ENCODE measurements at regions not wholly inside any gene's neighbourhood (a gene's known extent, or its start where the extent isn't known, plus 50 kb on each side); places are given as distances from the start of the nearest gene placed in this dataset.

DNA sequence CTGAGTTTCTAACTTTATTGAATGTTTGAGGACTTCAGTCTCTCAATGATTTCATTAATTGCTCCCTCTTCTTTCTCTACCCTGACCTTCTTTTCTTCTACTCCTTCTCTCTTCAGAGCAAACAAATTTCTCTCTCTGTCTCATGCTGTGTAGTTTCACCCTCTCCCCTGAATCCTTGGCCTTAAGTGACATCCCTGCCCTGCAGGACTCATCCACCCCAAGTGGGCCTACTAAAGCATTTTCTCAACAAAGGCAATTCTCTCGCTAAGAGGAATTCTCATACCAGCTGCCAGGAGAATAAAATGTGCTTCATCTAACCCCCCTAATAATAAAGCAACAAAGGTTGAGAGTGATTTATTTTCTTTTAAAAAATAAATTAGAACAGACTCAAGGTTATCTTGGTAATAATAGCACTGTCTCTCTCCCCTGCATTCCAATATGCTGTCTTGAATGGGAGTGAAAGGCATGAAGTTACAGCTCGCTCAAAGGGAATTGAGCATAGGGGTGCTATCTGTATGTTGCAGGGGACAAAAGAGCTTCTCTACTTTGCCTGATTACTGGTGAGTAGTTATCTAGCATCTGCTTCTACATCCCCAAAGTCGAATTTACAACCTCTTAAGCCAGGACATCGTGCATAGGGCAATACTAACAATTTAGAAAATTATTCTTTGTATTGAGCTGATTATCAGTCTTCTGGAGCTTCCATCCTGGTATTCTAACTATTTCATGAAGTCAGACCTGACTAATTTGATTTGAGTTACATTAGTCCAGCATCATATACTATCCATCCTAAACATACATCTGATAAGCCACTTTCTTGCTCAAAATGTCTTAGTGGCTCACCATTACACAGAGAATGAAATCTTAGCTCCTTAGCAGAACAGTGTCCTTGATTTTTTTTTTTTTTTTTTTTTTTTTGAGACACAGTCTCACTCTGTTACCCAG lies 76.9 kb upstream of the DNAJC19 start:
- Histone ChIP-seq H3K27me3 (ENCODE audit: control insufficient read depth in 3 of 3, insufficient read depth in 3 of 3, low read length in 3 of 3) (no peaks in the 10 kb centered on the region), H3K27ac (ENCODE audit: low read depth in 1 of 3, low read length in 2 of 3) (no peak overlapping the region), H3K4me3 (ENCODE audit: low read depth in 1 of 3, low read length in 3 of 3) (no peak overlapping the region), H3K36me3 (ENCODE audit: control insufficient read depth in 3 of 3, insufficient read depth in 2 of 3, low read depth in 1 of 3, low read length in 3 of 3) (no peaks in the 10 kb centered on the region), H3K4me1 (ENCODE audit: control insufficient read depth in 3 of 3, insufficient read depth in 2 of 3, low read depth in 1 of 3, low read length in 2 of 3) (no peaks in the 10 kb centered on the region), H3K9me3 (ENCODE audit: control insufficient read depth in 2 of 2, insufficient read depth in 1 of 2, low read depth in 1 of 2, low read length in 1 of 2) (no peaks in the 10 kb centered on the region)
- FAIRE-seq: no peak
- 51 to 70% (median 61%) methylated on average over 4 of the region's 4 CpGs for WGBS, 3 donors
- no peak for DNase-seq

DNA sequence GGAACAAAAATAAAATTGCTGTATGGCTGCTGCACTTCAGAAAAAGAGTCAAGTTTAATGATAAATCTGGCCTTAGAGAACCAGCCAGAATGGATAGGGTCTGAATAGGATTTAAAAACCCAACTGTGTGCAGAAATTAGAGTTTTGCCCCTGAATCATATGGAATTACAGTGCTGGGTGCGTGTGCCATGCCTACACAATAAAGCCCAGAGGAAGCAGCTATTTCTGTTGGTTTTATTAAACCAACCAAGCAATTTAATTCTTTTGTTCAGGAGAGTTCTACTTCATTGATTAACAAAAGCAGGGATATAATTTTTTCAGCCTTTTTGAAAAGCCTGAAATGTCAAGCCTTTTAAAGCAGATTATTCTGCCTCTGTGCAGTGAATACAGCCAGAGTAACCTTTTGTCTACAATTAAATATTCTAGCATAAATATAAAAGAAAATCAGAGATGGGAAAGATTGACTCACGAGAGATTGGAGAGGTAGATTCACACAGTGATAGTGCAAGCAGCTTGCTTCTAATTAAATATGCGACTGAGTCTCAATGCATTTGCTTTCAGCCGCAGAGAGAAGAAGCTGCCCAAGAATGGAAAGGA lies 66.7 kb upstream of the DNAJC19 start:
- Histone ChIP-seq H3K27ac (ENCODE audit: low read depth in 1 of 3, low read length in 2 of 3) (no peak overlapping the region), H3K4me3 (ENCODE audit: low read depth in 1 of 3, low read length in 3 of 3) (no peak overlapping the region), H3K4me1 (ENCODE audit: control insufficient read depth in 3 of 3, insufficient read depth in 2 of 3, low read depth in 1 of 3, low read length in 2 of 3) (no peaks in the 10 kb centered on the region), H3K36me3 (ENCODE audit: control insufficient read depth in 3 of 3, insufficient read depth in 2 of 3, low read depth in 1 of 3, low read length in 3 of 3) (no peaks in the 10 kb centered on the region), H3K9me3 (ENCODE audit: control insufficient read depth in 2 of 2, insufficient read depth in 1 of 2, low read depth in 1 of 2, low read length in 1 of 2) (peaks cover 0 to 1% of the 10 kb centered on the region in 2 donors), H3K27me3 (ENCODE audit: control insufficient read depth in 3 of 3, insufficient read depth in 3 of 3, low read length in 3 of 3) (no peaks in the 10 kb centered on the region)
- FAIRE-seq (no peak), DNase-seq (no peak)
- WGBS, 3 donors: 68 to 73% (median 68%) methylated on average over 4 of the region's 4 CpGs

DNA sequence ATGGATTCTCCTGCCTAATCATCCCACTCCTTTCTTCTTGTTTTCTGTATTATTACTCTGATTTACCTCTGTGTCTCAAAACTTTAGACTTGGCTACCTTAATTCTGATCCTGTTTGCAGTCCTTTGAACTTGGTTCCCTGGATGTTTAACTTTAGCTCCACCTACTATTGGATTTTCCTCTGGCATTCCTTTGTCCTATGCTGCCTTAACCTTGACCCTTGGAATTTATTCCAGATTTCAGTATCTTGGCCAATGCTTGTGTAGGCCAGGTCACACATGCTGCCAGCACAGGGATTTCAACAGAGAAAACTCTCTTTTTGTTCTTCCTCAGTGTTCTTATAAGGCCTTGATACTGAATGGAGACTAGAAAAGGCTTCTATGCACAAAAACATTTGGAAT lies 65.0 kb upstream of the DNAJC19 start:
- Histone ChIP-seq H3K27me3 (ENCODE audit: control insufficient read depth in 3 of 3, insufficient read depth in 3 of 3, low read length in 3 of 3) (no peaks in the 10 kb centered on the region), H3K4me1 (ENCODE audit: control insufficient read depth in 3 of 3, insufficient read depth in 2 of 3, low read depth in 1 of 3, low read length in 2 of 3) (no peaks in the 10 kb centered on the region), H3K27ac (ENCODE audit: low read depth in 1 of 3, low read length in 2 of 3) (no peak overlapping the region), H3K9me3 (ENCODE audit: control insufficient read depth in 2 of 2, insufficient read depth in 1 of 2, low read depth in 1 of 2, low read length in 1 of 2) (peaks cover 0 to 1% of the 10 kb centered on the region in 2 donors), H3K36me3 (ENCODE audit: control insufficient read depth in 3 of 3, insufficient read depth in 2 of 3, low read depth in 1 of 3, low read length in 3 of 3) (no peaks in the 10 kb centered on the region), H3K4me3 (ENCODE audit: low read depth in 1 of 3, low read length in 3 of 3) (no peak overlapping the region)
- no peak for DNase-seq
- no peak for FAIRE-seq

DNA sequence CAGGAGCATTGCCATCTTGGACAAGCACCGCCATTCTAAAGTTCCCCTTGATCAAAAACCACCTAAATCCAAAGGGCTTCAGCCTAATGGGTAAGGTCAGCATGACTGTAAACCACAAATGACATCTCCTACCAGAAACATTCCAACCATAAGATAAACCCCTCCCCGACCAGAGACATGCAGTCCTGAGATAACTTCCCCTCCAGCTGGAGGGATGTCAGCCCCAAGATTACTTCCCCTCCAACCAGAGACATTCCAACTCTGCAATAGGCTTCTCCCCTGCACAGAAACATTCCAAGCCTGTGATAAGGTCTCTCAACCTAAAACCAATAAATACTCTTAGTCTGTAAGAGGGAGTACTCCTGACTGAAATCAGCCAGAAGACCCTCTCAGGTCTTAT lies 62.7 kb upstream of the DNAJC19 start:
- DNase-seq (no peak), FAIRE-seq (no peak)
- WGBS, 3 donors: 49 to 54% (median 51%) methylated on average over 2 of the region's 2 CpGs
- H3K27me3 ChIP-seq (ENCODE audit: control insufficient read depth in 3 of 3, insufficient read depth in 3 of 3, low read length in 3 of 3): no peaks in the 10 kb centered on the region
- H3K4me3 ChIP-seq (ENCODE audit: low read depth in 1 of 3, low read length in 3 of 3): no peak overlapping the region
- peaks cover 0 to 1% of the 10 kb centered on the region in 2 donors for H3K9me3 ChIP-seq (ENCODE audit: control insufficient read depth in 2 of 2, insufficient read depth in 1 of 2, low read depth in 1 of 2, low read length in 1 of 2)
- H3K36me3 ChIP-seq (ENCODE audit: control insufficient read depth in 3 of 3, insufficient read depth in 2 of 3, low read depth in 1 of 3, low read length in 3 of 3): no peaks in the 10 kb centered on the region
- H3K4me1 ChIP-seq (ENCODE audit: control insufficient read depth in 3 of 3, insufficient read depth in 2 of 3, low read depth in 1 of 3, low read length in 2 of 3): no peaks in the 10 kb centered on the region
- H3K27ac ChIP-seq (ENCODE audit: low read depth in 1 of 3, low read length in 2 of 3): no peak overlapping the region

DNA sequence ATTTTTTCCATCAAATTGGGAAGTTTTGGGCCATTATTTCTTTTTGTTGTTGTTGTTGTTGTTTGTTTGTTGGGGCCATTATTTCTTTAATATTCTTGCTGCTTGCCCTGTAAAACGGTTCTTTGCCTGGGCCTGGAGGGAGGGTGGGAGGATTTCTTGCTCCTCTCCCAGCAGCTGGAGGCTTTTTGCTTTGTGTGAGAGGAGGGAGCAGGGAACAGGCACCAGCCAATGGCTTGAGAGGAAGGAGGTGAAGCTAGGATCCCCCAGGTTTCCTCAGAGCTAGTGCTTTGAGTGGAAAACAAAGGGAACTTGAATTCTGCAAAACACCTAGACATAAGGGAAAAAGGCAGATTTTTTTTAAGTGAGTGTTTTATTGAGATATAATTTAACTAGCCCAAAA lies 61.2 kb upstream of the DNAJC19 start:
- H3K4me1 ChIP-seq (ENCODE audit: control insufficient read depth in 3 of 3, insufficient read depth in 2 of 3, low read depth in 1 of 3, low read length in 2 of 3): no peaks in the 10 kb centered on the region
- DNase-seq: no peak
- no peak for FAIRE-seq
- H3K36me3 ChIP-seq (ENCODE audit: control insufficient read depth in 3 of 3, insufficient read depth in 2 of 3, low read depth in 1 of 3, low read length in 3 of 3): no peaks in the 10 kb centered on the region
- H3K9me3 ChIP-seq (ENCODE audit: control insufficient read depth in 2 of 2, insufficient read depth in 1 of 2, low read depth in 1 of 2, low read length in 1 of 2): peaks cover 1 to 7% of the 10 kb centered on the region in 2 donors
- no peak overlapping the region for H3K27ac ChIP-seq (ENCODE audit: low read depth in 1 of 3, low read length in 2 of 3)
- no peak overlapping the region for H3K4me3 ChIP-seq (ENCODE audit: low read depth in 1 of 3, low read length in 3 of 3)
- WGBS, 3 donors: 12 to 15% (median 14%) methylated on average over 1 of the region's 1 CpG
- H3K27me3 ChIP-seq (ENCODE audit: control insufficient read depth in 3 of 3, insufficient read depth in 3 of 3, low read length in 3 of 3): no peaks in the 10 kb centered on the region

DNA sequence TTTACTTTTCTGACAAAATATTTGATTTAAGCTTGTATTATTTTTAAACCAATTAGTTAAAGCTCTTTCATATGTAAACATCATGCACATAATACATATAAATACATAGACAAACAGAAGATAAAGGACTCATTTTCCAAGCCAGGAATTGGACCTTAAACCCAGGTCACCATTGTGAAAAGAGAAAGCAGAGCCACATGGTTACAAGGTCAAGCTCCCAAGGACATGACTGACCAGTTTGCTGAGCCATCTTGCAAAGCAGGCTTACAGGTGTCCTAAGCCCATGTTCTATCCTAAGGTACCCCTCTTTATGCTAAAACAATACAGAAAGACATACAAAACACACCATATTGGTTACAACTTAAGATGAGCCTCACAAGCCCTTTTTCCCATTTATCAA lies 50.5 kb upstream of the DNAJC19 start:
- Histone ChIP-seq H3K36me3 (ENCODE audit: control insufficient read depth in 3 of 3, insufficient read depth in 2 of 3, low read depth in 1 of 3, low read length in 3 of 3) (no peaks in the 10 kb centered on the region), H3K4me1 (ENCODE audit: control insufficient read depth in 3 of 3, insufficient read depth in 2 of 3, low read depth in 1 of 3, low read length in 2 of 3) (no peaks in the 10 kb centered on the region), H3K9me3 (ENCODE audit: control insufficient read depth in 2 of 2, insufficient read depth in 1 of 2, low read depth in 1 of 2, low read length in 1 of 2) (no peaks in the 10 kb centered on the region), H3K27me3 (ENCODE audit: control insufficient read depth in 3 of 3, insufficient read depth in 3 of 3, low read length in 3 of 3) (no peaks in the 10 kb centered on the region), H3K4me3 (ENCODE audit: low read depth in 1 of 3, low read length in 3 of 3) (no peak overlapping the region), H3K27ac (ENCODE audit: low read depth in 1 of 3, low read length in 2 of 3) (no peak overlapping the region)
- no peak for DNase-seq
- FAIRE-seq: no peak
